ENCODE measurements at regions not wholly inside any gene's neighbourhood (a gene's known extent, or its start where the extent isn't known, plus 50 kb on each side); places are given as distances from the start of the nearest gene placed in this dataset.
"Not testable (repeated sequence)": the region's sequence is repeated elsewhere in the genome, so short reads cannot be mapped to it uniquely, and the experiment has no call there.

DNA sequence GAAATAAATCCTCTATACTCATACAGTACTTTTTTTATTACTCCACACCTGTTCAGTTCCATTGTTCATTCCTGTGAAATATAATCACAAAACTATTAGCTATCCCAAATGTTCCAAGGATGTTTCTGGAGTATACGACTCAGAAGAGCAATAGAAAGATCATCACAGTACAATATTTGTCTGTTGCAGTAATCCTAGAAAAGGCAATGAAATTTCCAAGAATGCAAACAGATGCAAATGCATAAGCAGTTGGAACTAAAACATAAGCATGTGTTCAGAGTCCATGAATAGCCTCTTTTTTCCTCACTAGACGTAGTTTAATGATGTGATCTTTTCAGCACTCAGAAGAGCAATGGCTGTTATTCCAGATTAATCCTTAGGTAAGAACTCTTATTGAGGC, 55.2 kb downstream of the RTL3 start:
- no peak for DNase-seq (ENCODE audit: low read depth in 3 of 3)

DNA sequence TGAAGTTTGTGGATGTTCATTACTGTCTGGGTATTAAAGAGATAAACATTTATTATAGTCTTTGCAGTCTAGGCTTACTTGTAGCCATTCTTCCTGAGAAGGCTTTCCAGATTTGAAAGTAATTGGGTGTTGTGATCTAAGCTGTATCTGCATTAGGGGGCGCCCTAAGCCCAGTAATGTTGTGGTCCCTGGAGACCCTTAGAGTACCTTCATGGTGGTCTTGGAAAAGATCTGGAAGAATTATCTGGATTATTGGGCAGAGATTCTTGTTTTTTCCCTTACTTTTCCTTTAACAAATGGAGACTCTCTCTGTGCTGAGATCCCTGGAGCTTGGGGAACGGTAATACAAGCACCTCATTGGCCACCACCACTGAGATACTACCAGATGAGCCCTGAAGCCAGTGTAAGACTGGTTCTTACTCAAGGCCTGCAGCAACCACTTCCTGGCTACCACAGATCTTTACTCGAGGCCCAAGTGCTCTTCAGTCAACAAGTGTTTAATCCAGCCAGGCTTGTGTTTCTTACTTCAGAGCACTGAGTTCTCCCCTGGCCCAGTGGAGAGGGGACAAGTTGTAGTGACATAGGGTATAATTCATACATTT, 63.1 kb downstream of the RTL3 start:
- no peak for DNase-seq (ENCODE audit: low read depth in 3 of 3)

DNA sequence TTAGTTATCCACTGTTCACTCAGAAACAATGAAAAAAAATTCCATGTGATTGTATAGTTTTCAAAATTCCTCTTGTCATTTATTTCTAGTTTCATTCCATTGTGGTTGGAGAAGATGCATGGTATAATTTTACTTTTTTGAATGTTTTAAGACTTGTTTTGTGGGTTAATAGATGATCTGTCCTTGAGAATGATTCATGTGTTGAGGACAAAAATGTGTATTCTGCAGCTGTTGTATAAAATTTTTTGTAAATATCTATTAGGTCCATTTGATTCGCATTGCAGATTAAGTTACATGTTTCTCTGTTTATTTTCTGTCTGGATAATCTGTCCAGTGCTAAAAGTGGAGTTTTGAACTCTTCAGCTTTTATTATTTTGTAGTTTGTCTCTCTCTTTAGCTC, 65.4 kb downstream of the RTL3 start:
- DNase-seq (ENCODE audit: low read depth in 3 of 3): no peak

DNA sequence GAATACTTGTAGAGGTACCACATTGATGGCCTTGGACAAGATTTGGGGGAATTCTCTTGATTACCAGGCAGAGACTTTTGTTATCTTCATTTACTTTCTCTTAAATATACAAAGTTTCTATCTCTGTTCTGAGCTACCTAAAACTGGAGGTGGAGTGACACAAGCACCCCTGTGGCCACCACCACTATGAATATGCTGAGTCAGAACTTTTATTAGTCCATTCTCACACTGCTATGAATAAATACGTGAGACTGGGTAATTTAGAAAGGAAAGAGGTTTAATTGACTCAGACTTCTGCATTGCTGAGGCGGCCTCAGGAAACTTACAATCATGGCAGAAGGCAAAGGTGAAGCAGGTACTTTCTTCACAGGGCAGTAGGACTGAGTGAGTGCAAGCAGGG, 67.1 kb downstream of the RTL3 start:
- no peak for DNase-seq (ENCODE audit: low read depth in 3 of 3)

DNA sequence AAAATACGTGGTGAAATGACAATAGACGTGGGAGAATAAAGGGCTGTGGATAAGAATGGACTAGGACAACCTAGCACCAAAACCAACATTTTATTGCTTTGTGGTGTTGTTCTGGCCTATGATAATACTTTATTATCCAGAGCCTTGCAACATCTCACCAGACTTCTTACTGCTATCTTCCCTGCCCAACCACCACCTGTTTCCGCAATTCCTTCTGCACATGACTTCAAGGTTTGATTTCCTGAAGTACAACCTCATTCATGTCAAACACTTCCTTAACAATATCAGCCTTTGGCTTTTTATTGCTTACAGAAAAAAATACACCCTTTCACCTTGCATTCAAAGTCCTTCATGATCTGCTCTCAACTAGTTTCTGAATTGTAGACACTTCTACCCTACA, 84.8 kb downstream of the RTL3 start:
- DNase-seq (ENCODE audit: low read depth in 3 of 3): no peak

DNA sequence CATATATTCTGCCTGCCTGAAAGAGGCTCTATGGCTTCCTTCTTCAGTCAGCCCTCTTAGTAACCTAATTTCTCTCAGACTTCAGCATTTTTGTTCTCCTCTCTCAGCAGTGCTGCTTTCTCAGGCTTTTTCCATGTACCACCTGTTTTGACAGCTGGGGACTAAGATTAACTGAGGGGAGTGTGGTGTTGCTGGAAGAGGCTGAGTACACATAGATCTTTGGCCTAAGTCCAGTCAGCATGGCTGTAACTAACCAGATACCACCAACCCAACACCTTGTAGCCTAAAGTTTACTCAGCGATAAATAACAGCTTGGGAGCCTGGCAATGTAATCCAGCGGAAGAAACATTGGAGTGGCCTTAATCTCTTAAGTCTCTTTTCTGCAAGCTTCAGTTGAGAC, 85.5 kb downstream of the RTL3 start:
- no peak for DNase-seq (ENCODE audit: low read depth in 3 of 3)

DNA sequence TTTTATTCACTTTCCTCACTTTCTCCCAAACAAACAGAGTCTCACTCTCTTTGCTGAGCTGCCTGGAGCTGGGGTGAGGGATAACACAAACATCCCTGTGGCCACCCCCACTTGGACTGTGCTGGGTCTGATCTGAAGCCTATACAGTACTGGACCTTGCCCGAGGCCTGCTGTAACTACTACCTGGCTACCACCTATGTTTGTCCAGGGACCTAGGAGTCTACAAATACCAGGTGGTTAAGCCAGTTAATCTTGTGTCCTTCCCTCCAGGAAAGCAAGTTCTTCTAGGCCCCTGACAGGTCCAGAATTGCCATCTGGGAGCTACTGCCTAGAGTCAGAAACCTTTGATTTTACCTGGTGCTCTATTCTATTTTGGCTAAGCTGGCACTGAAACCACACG, 87.3 kb downstream of the RTL3 start:
- DNase-seq (ENCODE audit: low read depth in 3 of 3): no peak

DNA sequence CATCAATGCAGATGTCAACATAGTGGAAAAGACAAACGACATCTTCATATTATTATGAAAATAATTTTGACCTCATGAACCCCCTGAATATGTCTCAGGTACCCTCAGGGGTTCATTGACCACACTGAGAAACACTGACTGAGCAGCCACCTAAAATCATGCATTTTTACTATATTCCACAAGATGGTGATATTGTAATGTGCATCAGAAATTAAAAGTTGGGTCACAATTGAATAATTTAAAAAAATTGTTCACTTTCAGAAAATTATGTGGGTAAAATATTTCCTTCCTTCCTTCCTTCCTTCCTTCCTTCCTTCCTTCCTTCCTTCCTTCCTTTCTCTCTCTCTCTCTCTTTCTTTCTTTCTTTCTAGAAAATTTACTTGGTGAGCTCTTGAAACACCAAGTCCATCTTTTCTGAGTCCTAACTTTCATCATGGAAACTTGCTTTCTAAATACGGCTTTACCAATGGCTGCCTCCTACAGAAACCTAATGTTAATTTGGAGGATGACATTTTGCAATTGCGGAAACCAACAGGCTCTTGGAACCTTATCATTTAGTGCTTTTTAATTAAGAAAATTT, 103.6 kb downstream of the RTL3 start:
- DNase-seq (ENCODE audit: low read depth in 3 of 3): no peak

DNA sequence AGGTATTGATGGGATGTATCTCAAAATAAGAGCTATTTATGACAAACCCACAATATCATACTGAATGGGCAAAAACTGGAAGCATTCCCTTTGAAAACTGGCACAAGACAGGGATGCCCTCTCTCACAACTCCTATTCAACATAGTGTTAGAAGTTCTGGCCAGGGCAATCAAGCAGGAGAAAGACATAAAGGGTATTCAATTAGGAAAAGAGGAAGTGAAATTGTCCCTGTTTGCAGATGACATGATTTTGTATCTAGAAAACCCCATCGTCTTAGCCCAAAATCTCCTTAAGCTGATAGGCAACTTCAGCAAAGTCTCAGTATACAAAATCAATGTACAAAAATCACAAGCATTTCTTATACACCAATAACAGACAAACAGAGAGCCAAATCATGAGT, 106.5 kb downstream of the RTL3 start:
- DNase-seq (ENCODE audit: low read depth in 3 of 3): not testable (repeated sequence)

DNA sequence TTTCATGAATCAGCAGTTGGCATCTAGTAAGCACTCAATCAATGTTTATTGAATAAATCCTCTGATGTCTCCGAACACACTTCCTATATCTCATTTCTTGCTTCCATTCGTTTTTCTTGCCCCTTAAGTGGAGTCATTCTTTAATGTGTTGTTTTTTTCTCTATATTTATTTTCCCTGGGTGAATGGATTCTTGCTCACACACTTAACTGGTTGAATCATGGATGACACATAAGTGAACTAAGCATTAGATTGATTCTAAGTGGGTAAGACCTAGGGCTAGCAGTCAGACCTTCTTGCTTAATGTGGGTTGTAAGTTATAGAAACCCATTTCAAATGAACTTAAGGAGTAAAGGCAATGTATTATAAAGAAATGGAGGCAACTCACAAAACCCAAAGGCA, 111.1 kb downstream of the RTL3 start:
- no peak for DNase-seq (ENCODE audit: low read depth in 3 of 3)

DNA sequence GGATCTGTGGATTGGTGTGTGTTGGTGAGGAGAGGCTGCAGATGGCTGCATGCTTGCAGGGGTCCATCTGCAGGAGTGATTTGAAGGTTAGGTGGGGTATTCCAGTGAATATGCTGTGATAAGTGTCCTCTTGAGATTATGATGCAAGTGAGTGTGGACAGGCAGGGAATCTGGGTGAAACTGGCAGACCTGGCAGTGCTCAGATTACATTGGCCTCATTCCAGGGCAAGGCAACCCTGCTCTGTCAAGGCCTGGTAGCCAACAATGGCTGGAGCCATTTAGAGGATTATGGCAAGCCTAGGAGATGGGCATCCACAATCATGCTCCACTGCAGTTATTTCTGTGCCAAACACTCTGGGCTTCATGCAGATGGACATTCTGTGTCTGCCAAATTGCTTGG, 113.9 kb downstream of the RTL3 start:
- no peak for DNase-seq (ENCODE audit: low read depth in 3 of 3)

DNA sequence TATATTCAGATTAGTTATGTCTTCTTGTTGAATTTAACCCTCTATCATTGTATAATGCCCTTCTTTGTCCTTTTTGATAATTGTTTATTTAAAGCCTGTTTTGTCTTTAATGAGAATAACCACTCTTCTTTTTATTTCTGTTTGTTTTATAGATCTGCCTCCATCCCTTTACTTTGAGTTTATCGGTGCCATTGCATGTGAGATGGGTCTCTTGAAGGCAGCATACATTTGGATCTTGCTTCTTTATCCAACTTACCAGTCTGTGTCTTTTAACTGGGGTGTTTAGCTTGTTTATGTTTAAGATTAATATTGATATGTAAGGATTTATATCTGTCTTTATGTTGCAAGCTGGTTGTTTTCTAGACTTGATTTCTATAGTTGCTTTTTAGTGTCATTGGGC, 115.8 kb downstream of the RTL3 start:
- DNase-seq (ENCODE audit: low read depth in 3 of 3): no peak

DNA sequence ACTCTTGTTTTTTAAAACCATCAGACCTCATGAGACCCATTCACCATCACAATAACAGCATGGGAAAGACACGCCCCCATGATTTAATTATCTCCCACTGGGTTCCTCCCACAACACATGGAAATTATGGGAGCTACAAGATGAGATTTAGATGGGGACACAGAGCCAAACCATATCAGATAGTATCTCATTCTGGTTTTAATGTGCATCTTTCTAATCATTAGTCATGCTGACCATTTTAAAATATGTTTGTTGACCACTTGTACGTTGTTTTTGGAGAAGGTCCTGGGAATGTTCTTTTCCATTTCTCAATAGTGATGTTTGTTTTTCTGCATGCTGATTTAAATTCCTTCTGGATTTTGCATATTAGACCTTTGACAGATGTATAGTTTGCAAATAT, 119.0 kb downstream of the RTL3 start:
- no peak for DNase-seq (ENCODE audit: low read depth in 3 of 3)

DNA sequence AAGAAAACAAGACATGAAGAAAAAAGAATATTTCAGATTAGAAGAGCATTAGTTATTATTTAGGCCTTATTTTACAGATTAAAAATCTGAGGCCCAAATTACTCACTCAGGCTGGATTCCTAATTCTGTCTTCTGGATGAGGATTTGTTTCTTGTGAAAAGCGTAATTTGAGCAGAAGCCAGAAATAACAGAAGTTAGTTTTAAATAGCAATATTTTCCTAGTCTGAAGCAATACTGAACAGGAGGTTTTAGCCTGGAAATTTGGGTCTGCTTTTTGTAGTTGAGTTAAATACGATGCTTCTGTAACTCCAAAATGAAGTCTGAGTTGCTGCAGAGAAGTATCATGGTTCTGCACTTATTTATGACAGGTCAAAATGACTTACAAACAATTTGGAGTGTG, 124.9 kb downstream of the RTL3 start:
- DNase-seq (ENCODE audit: low read depth in 3 of 3): no peak

DNA sequence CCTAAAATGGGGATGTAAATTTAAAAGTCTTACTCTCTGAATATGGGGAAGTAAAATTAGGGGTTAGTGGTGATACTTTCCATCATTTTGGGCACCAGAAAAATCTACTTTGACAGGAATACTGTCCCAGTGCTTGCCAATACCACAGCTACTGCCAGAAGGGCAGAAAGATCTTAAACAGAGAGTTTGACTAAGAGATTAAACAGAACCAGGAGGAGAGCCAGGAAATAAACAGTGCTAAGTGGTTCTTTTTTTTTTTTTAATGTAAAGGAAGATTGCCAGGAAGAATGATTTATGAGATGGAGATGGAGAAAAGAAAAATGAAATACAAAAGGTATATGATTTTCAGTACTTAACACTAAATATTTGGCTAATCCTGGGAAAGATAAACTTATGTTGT, 126.8 kb downstream of the RTL3 start:
- DNase-seq (ENCODE audit: low read depth in 3 of 3): no peak

DNA sequence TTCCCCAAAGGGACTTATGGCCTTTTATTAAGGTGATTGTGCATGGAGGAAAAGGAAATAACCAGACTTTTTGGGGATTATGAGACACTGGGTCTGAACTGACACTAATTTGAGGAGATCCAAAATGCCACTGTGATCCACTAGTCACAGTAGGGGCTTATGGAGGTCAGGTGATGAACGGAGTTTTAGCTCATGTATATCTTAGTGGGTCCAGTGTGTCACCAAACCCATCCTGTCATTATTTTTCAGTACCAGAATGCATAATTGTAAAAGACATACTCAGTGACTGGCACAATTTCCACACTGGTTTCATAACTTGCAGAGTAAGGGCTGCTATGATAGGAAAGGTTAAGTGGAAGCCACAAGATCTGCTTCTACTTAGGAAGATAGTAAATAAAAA, 131.3 kb downstream of the RTL3 start:
- no peak for DNase-seq (ENCODE audit: low read depth in 3 of 3)

DNA sequence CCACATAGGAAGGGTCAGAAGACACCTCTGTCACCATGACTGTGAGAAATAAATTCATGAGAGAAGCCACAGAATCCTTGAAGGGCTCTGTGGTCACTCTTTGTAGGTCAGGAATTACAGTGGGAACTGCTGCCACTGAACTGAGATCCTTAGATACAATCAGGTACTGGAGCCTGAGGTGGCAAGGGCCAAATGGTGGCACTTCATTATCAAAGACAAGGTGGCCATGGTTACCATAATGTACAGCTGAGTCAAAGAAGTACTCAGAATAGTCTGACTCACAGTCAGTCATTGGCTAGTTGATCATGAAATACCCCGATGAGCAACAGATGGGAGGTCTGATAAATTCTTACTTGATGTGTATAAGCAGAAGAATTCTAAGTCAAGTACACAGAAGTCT, 131.9 kb downstream of the RTL3 start:
- DNase-seq (ENCODE audit: low read depth in 3 of 3): no peak

DNA sequence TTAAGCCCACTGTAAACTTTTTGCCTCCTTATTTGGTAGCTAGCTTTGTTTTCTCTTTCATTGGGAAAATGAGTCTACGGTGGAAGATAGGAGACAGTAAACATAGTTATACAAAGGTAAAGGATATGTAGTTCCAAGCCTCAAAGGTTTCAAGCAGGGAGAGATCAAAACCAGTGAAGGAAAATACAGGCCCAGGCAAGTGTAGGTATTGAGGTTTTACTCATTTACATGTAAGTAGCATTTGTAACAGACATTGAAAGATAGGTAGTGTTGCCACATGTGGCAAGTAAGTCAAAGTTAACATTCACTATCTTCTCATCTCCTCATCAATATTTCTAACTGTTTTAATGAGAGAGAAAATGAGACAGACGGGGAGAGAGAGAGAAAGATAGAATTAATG, 136.5 kb downstream of the RTL3 start:
- DNase-seq (ENCODE audit: low read depth in 3 of 3): no peak

DNA sequence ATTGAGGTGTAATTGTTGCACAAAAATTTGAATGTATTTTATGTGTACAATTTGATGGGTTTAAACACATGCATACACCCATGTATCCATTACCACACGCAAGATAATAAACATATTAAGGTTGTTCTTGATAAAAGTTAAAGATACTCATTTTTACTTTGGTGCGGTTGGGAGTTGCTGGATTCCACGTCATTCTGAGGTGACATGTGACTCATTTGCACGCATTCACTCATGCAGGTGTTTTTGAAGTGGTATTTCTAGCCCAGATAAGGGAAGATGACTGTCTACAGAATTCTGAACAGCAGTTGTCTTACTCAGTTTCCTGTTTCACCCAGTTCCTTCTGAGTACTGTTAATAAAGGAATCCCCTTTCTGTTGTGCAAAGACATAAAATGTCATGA, 142.0 kb downstream of the RTL3 start:
- DNase-seq (ENCODE audit: low read depth in 3 of 3): peak in 2 of 3 experiments; percentile 20 to 34

DNA sequence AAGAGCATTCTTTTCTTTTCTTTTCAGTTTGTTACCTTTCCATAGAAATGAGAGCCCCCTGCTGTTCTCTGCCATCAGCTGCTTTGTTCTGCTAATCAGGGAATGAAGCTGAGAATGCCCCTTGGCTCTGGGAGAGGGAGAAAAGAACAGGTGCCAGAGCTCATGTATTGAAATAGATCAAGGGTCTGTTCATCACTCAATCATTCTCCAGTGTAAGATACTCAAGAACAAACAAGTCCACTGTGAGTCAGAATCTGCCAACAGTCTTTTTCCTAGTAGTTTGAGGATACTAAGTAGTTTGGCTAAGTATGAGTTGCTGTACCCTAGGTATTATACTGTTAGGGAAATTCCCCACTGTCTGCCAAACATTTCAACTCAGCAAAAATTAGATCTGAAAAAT, 144.3 kb downstream of the RTL3 start:
- DNase-seq (ENCODE audit: low read depth in 3 of 3): no peak

DNA sequence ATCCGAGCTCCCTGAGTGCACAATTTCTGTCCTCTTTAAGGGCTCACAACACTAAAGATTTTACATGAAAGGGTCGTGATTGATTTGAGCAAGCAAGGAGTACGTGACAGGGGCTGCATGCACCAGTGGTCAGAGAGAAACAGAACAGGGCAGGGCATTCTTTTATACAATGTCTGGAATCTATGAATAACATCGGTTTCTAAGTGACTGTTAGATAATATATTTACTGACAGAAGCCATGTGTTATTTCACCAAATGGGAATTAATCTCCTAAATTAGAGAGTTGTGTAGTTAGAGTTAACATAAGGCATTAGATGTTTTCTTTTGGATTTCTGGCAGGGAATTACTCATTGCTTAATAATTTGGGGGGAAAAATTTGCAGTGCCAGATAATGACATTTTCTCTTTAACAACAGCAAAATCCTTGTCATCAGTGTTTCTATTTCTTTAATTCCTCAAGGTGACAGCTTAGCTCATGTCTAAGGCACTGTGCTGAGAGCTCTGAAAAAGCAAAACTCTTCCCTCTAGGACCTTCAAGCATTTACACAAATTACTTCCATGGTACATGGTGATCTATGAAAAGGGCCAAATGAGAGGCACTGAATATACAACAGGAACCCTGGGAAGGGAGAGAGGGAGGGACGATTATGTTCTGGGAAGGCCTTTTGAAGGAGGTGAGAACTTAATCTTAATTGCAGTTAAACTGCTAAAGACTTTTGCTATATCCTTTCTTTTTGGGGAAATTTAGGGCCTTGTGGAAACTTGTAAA, 145.0 kb downstream of the RTL3 start:
- no peak for DNase-seq (ENCODE audit: low read depth in 3 of 3)

DNA sequence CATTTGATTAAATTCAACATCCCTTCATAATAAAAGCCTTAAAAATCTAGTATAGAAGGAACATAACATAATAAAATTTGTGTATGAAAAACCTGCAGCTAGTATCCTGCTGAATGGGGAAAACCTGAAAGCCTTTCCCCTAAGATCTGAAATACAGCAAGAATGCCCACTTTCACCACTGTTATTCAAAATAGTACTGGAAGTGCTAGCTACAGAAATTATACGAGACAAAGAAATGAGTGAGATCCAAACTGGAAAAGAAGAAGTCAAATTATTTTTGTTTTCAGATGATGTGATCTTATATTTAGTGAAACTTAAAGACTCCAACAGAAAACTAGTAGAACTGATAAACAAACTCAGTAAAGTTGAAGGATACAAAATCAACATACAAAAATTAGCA, 152.9 kb downstream of the RTL3 start:
- no peak for DNase-seq (ENCODE audit: low read depth in 3 of 3)

DNA sequence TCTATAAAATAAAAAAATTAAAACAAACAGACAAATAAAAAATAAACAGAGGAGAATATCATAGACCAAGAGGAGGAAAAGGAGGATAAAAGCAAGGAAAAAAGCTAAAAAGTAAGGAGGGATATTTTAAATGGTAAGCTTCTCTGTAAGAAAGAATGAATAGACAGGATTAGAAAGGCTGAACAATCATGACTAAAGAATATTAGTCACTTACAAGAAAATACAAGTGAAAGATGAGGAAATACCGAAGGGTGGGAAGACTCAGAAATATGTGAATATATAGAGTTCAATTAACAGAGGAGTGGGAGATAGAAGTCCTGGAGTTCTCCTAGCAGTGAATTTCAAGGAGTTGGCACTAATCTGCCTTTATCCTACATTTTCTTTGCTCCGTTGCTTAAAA, 162.6 kb downstream of the RTL3 start:
- DNase-seq (ENCODE audit: low read depth in 3 of 3): no peak

DNA sequence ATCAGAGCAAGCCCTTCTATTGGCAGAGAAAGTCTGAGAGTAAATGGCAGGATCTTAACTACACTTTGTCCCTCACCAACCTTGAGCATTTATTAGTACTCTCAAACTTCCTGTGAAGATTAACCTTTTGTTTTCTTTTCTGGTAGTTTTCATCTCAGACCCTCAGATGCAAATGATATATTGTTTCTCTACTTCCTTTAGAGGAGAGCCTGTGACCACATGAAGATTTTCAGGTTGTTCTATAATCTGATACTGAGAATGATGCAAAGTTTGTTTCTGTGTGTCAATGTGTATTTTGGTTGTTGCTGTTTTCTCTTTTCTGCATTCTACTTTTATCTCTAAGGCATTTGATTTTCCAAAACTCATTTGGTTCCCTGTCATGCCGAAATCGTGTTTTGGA, 165.8 kb upstream of the CYSLTR1 start:
- DNase-seq (ENCODE audit: low read depth in 3 of 3): no peak

All from stimulated activated CD4-positive, alpha-beta T cell treated with anti-CD3 and anti-CD28 coated beads, TNF-alpha, amount 100 ng/mL, for 4 hours (primary cell).